SK-N-SH (cell line): ENCODE measurements at regions not wholly inside any gene's neighbourhood (a gene's known extent, or its start where the extent isn't known, plus 50 kb on each side); places are given as distances from the start of the nearest gene placed in this dataset.

Experiments
- CTCF ChIA-PET: fragments of 300-600, 350-600 bp; formaldehyde crosslinking; extraction: SDS; loops from one replicate; lab custom pipeline; 2021; lab: Yijun Ruan, JAX
- POLR2A ChIA-PET: fragments of 350-600 bp; sonication (Branson Sonifier 250); formaldehyde crosslinking; extraction: SDS; loops from one replicate; lab custom pipeline; 2020; ENCODE audit warnings: antibody characterized with exemption, inconsistent platforms; lab: Yijun Ruan, JAX
- DNase-seq: peaks from one replicate; pipeline ENCODE4 v3.0.0; 2012
- H2AFZ ChIP-seq: fragments of 200-600 bp; sonication (generic); 2 replicates; pipeline ENCODE4 v1.8.1; 2016; ENCODE audit warnings: antibody characterized with exemption, mild to moderate bottlenecking, low read depth
- H3F3A ChIP-seq: fragments of 200-600 bp; sonication (generic); replicated peaks from 2 replicates; pipeline ENCODE3; 2016; ENCODE audit warnings: antibody characterized with exemption, mild to moderate bottlenecking; ENCODE audit not compliant: insufficient read depth
- H3K27ac ChIP-seq, 2 experiments: fragments of 200-500 bp in 1 of 2; fragments of 200-600 bp in 1 of 2; sonication (Bioruptor generic) in 1 of 2; sonication (generic), shearing (Covaris generic) in 1 of 2; 2 replicates each; pipeline versions ENCODE4 v1.5.1 to v1.6.1; 2014 to 2016; ENCODE audit warnings: low read depth in 2 of 2, inconsistent platforms in 1 of 2, low read length in 1 of 2, mild to moderate bottlenecking in 1 of 2, mixed read lengths in 1 of 2
- H3K27me3 ChIP-seq: fragments of 200-600 bp; sonication (generic), shearing (Covaris generic); 2 replicates; pipeline ENCODE4 v1.6.1; 2016; ENCODE audit warnings: mixed run types; ENCODE audit not compliant: insufficient read depth
- H3K36me3 ChIP-seq, 2 experiments: fragments of 200-500 bp in 1 of 2; fragments of 200-600 bp in 1 of 2; sonication (Bioruptor generic) in 1 of 2; sonication (generic) in 1 of 2; replicated peaks in 1 of 2; 2 replicates each; pipeline versions ENCODE3 to v1.5.1; 2014 to 2016; ENCODE audit warnings: low read length in 1 of 2, mild to moderate bottlenecking in 1 of 2; ENCODE audit not compliant: insufficient read depth in 2 of 2, control insufficient read depth in 1 of 2
- H3K4me1 ChIP-seq, 2 experiments: fragments of 200-500 bp in 1 of 2; fragments of 200-600 bp in 1 of 2; sonication (Bioruptor generic) in 1 of 2; sonication (generic), shearing (Covaris generic) in 1 of 2; 2 replicates each; pipeline versions ENCODE4 v1.5.1 to v1.6.1; 2014 to 2016; ENCODE audit warnings: low read depth in 1 of 2, low read length in 1 of 2, mixed run types in 1 of 2; ENCODE audit not compliant: insufficient read depth in 2 of 2, control insufficient read depth in 1 of 2
- H3K4me2 ChIP-seq: fragments of 200-600 bp; sonication (generic), shearing (Covaris generic); 2 replicates; pipeline ENCODE4 v1.6.1; 2017; ENCODE audit warnings: mixed run types
- H3K4me3 ChIP-seq, 2 experiments: fragments of 200-500 bp in 1 of 2; fragments of 200-600 bp in 1 of 2; sonication (Bioruptor generic) in 1 of 2; sonication (generic), shearing (Covaris generic) in 1 of 2; 2 replicates each; pipeline versions ENCODE4 v1.5.1 to v1.8.1; 2014 to 2016; ENCODE audit warnings: low read depth in 2 of 2, inconsistent platforms in 1 of 2, low read length in 1 of 2, mild to moderate bottlenecking in 1 of 2, mixed read lengths in 1 of 2, moderate library complexity in 1 of 2
- H3K79me2 ChIP-seq: fragments of 200-600 bp; sonication (generic); 2 replicates; pipeline ENCODE4 v1.8.1; 2017; ENCODE audit warnings: mild to moderate bottlenecking; ENCODE audit not compliant: insufficient read depth
- H3K9ac ChIP-seq: fragments of 200-600 bp; sonication (generic); 2 replicates; pipeline ENCODE4 v1.6.1; 2017; ENCODE audit warnings: mixed run types
- H3K9me2 ChIP-seq: fragments of 200-600 bp; sonication (generic); 2 replicates; pipeline ENCODE4 v1.6.1; 2017; ENCODE audit warnings: mixed run types
- H3K9me3 ChIP-seq: fragments of 200-600 bp; sonication (generic); 2 replicates; pipeline ENCODE4 v1.6.1; 2017; ENCODE audit warnings: mixed run types, mild to moderate bottlenecking, moderate library complexity
- H4K20me1 ChIP-seq: fragments of 200-600 bp; sonication (generic); 2 replicates; pipeline ENCODE4 v1.6.1; 2017; ENCODE audit warnings: mild to moderate bottlenecking, mixed run types; ENCODE audit not compliant: insufficient read depth
- EZH2phosphoT487 ChIP-seq: fragments of 200-600 bp; sonication (generic); IDR thresholded peaks from 2 replicates; pipeline ENCODE4 v1.6.1; 2017; ENCODE audit warnings: low read depth, mixed run types, mild to moderate bottlenecking, antibody characterized with exemption, moderate library complexity, borderline replicate concordance
- FOXM1 ChIP-seq: IDR thresholded peaks from 2 replicates; pipeline ENCODE4 v1.4.0; 2012; ENCODE audit warnings: low read depth, mild to moderate bottlenecking
- GABPA ChIP-seq: IDR thresholded peaks from 2 replicates; pipeline ENCODE4 v1.4.0; 2012; ENCODE audit warnings: low read depth, mild to moderate bottlenecking
- JUND ChIP-seq: IDR thresholded peaks from 2 replicates; pipeline ENCODE4 v1.4.0; 2012
- MEF2A ChIP-seq: IDR thresholded peaks from 2 replicates; pipeline ENCODE4 v1.4.0; 2012; ENCODE audit warnings: low read depth, borderline replicate concordance
- NRF1 ChIP-seq: IDR thresholded peaks from 2 replicates; pipeline ENCODE4 v1.6.1; 2012; ENCODE audit warnings: low read depth, mild to moderate bottlenecking, low read length
- RAD21 ChIP-seq: IDR thresholded peaks from 2 replicates; pipeline ENCODE4 v1.6.1; 2012; ENCODE audit warnings: mild to moderate bottlenecking, low read length
- RCOR1 ChIP-seq: fragments of 150-350 bp; IDR thresholded peaks from 2 replicates; pipeline ENCODE4 v1.6.1; 2017; ENCODE audit warnings: antibody characterized with exemption, low read length
- TAF1 ChIP-seq: IDR thresholded peaks from 2 replicates; pipeline ENCODE4 v1.6.1; 2012; ENCODE audit warnings: low read depth, mild to moderate bottlenecking, low read length, moderate library complexity, borderline replicate concordance
- TEAD4 ChIP-seq: IDR thresholded peaks from 2 replicates; pipeline ENCODE4 v1.4.0; 2012; ENCODE audit warnings: mild to moderate bottlenecking, borderline replicate concordance; ENCODE audit not compliant: insufficient read depth
- YY1 ChIP-seq: IDR thresholded peaks from 2 replicates; pipeline ENCODE4 v1.4.0; 2012; ENCODE audit warnings: low read depth, mild to moderate bottlenecking
- WGBS: methylation state at CpG from one replicate; pipeline ENCODE4 v1.1.6; 2017; ENCODE audit warnings: low lambda C conversion rate; 5-methylcytosine and 5-hydroxymethylcytosine counted together
- TF ChIP-seq, protein P1 (sequence below): IDR thresholded peaks from 2 replicates; pipeline ENCODE4 v1.4.0; 2012; ENCODE audit warnings: low read depth, borderline replicate concordance
- TF ChIP-seq, protein P2 (sequence below): IDR thresholded peaks from 2 replicates; pipeline ENCODE4 v1.6.1; 2012; ENCODE audit warnings: mild to moderate bottlenecking, low read depth, low read length, moderate library complexity
- TF ChIP-seq, protein P3 (sequence below): fragments of 150-350 bp; IDR thresholded peaks from 2 replicates; pipeline ENCODE4 v1.6.1; 2017; ENCODE audit warnings: antibody characterized with exemption, low read length, low read depth, borderline replicate concordance
- TF ChIP-seq, protein P4 (sequence below): fragments of 200-600 bp; sonication (generic); IDR thresholded peaks from 2 replicates; pipeline ENCODE4 v1.6.1; 2017; ENCODE audit warnings: antibody characterized with exemption, mild to moderate bottlenecking, moderate library complexity
- TF ChIP-seq, protein P5 (sequence below): IDR thresholded peaks from 2 replicates; pipeline ENCODE4 v1.4.0; 2012; ENCODE audit warnings: low read depth, borderline replicate concordance
- TF ChIP-seq, protein P6 (sequence below): IDR thresholded peaks from 2 replicates; pipeline ENCODE4 v1.4.0; 2012; ENCODE audit warnings: low read depth

DNA sequence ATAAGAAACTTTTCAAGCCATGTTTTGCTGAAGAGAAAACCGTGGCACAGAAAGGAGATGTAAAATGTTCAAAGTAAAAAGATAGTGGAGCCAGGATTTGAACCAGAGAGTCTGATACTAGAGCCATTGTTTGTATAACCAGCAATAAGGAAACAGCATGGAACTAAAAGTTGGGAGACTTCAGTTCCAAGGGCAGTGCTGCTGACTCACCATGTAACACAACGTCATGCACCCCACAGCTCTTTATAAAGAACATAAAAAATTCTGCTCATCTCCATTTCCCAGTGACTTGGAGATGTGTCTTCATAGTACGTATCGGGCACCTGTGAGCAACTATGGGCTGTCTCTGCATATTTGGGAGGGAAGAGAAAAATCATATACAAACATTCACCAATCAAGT is 353.0 kb upstream of the PIK3C3 start:
- H3K27ac ChIP-seq = no peak overlapping the region
- H3K9me3 ChIP-seq = no peaks in the 10 kb centered on the region
- CTCF ChIA-PET = no interaction called here
- peaks cover 0 to 4% of the 10 kb centered on the region in 2 experiments; a peak in 1 of 4 replicates for H3K4me1 ChIP-seq
- H3K79me2 ChIP-seq = no peaks in the 10 kb centered on the region
- TF ChIP-seq, protein P1, sequence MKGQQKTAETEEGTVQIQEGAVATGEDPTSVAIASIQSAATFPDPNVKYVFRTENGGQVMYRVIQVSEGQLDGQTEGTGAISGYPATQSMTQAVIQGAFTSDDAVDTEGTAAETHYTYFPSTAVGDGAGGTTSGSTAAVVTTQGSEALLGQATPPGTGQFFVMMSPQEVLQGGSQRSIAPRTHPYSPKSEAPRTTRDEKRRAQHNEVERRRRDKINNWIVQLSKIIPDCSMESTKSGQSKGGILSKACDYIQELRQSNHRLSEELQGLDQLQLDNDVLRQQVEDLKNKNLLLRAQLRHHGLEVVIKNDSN = no peak
- TF ChIP-seq, protein P2, sequence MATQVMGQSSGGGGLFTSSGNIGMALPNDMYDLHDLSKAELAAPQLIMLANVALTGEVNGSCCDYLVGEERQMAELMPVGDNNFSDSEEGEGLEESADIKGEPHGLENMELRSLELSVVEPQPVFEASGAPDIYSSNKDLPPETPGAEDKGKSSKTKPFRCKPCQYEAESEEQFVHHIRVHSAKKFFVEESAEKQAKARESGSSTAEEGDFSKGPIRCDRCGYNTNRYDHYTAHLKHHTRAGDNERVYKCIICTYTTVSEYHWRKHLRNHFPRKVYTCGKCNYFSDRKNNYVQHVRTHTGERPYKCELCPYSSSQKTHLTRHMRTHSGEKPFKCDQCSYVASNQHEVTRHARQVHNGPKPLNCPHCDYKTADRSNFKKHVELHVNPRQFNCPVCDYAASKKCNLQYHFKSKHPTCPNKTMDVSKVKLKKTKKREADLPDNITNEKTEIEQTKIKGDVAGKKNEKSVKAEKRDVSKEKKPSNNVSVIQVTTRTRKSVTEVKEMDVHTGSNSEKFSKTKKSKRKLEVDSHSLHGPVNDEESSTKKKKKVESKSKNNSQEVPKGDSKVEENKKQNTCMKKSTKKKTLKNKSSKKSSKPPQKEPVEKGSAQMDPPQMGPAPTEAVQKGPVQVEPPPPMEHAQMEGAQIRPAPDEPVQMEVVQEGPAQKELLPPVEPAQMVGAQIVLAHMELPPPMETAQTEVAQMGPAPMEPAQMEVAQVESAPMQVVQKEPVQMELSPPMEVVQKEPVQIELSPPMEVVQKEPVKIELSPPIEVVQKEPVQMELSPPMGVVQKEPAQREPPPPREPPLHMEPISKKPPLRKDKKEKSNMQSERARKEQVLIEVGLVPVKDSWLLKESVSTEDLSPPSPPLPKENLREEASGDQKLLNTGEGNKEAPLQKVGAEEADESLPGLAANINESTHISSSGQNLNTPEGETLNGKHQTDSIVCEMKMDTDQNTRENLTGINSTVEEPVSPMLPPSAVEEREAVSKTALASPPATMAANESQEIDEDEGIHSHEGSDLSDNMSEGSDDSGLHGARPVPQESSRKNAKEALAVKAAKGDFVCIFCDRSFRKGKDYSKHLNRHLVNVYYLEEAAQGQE = no peak
- TF ChIP-seq FOXM1 (no peak), NRF1 (no peak), YY1 (no peak), TEAD4 (no peak)
- H3K36me3 ChIP-seq = no peaks in the 10 kb centered on the region
- H3K4me3 ChIP-seq = no peak overlapping the region
- H4K20me1 ChIP-seq = no peaks in the 10 kb centered on the region
- whole genome bisulfite sequencing = 56% methylated on average over 4 of the region's 4 CpGs
- no peak for DNase-seq
- no peak overlapping the region for H3K4me2 ChIP-seq
- no peak overlapping the region for H2AFZ ChIP-seq
- H3K27me3 ChIP-seq = no peaks in the 10 kb centered on the region
- H3F3A ChIP-seq = no peaks in the 10 kb centered on the region
- no peaks in the 10 kb centered on the region for H3K9me2 ChIP-seq
- POLR2A ChIA-PET = no interaction called here
- H3K9ac ChIP-seq = no peak overlapping the region

DNA sequence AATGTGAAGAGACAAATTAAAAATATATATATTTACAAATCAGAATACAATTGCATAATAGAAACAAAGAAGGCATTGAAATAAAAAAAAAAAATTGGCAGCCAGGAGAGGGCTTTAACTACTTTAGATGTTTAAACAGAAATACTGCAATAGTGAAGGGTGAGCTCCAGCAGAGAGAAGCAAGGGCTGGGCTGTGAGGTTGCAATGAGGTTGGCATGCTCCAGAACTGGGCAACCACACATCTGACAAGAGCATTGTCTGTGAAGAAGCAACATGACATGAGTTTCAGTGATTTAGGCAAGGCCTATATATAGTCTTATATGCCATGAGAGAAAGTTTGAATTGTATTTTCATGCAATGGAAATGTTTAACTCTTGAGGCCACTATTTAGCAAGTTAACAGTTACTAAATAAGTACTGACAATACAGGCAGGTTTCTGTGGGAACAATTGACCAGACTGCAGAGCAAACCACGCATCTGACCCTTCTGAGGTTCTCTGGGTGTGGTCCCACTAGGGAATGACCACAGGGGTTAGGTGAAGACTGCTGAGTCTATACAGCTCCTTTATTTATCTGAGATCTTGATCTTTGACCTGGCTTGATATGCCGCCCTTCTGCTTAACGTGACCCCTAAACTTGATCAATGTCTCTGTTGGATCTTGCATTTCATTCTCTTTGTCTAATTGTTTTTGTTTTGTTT is 354.2 kb upstream of the PIK3C3 start:
- H4K20me1 ChIP-seq = no peaks in the 10 kb centered on the region
- 75% methylated on average over 3 of the region's 3 CpGs for WGBS
- no peaks in the 10 kb centered on the region for H3F3A ChIP-seq
- peaks cover 0 to 4% of the 10 kb centered on the region in 2 experiments; a peak in 1 of 4 replicates for H3K4me1 ChIP-seq
- H3K9me3 ChIP-seq = no peaks in the 10 kb centered on the region
- POLR2A ChIA-PET = no interaction called here
- no peaks in the 10 kb centered on the region for H3K79me2 ChIP-seq
- no peaks in the 10 kb centered on the region for H3K36me3 ChIP-seq
- no peak for DNase-seq
- no peaks in the 10 kb centered on the region for H3K9me2 ChIP-seq
- H3K9ac ChIP-seq = no peak overlapping the region
- H3K4me2 ChIP-seq = no peak overlapping the region
- H3K27ac ChIP-seq = no peak overlapping the region
- CTCF ChIA-PET = interaction anchor here (1.0 kb wide), 1 partner anchor 9 kb away, joined by 3 read pairs; no protein-coding TSS in a partner anchor
- H2AFZ ChIP-seq = no peak overlapping the region
- H3K4me3 ChIP-seq = no peak overlapping the region
- no peaks in the 10 kb centered on the region for H3K27me3 ChIP-seq
- TF ChIP-seq, protein P3, sequence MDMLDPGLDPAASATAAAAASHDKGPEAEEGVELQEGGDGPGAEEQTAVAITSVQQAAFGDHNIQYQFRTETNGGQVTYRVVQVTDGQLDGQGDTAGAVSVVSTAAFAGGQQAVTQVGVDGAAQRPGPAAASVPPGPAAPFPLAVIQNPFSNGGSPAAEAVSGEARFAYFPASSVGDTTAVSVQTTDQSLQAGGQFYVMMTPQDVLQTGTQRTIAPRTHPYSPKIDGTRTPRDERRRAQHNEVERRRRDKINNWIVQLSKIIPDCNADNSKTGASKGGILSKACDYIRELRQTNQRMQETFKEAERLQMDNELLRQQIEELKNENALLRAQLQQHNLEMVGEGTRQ = no peak
- no peak for TF ChIP-seq EZH2phosphoT487
- TF ChIP-seq TEAD4 = no peak
- TF ChIP-seq, protein P4, sequence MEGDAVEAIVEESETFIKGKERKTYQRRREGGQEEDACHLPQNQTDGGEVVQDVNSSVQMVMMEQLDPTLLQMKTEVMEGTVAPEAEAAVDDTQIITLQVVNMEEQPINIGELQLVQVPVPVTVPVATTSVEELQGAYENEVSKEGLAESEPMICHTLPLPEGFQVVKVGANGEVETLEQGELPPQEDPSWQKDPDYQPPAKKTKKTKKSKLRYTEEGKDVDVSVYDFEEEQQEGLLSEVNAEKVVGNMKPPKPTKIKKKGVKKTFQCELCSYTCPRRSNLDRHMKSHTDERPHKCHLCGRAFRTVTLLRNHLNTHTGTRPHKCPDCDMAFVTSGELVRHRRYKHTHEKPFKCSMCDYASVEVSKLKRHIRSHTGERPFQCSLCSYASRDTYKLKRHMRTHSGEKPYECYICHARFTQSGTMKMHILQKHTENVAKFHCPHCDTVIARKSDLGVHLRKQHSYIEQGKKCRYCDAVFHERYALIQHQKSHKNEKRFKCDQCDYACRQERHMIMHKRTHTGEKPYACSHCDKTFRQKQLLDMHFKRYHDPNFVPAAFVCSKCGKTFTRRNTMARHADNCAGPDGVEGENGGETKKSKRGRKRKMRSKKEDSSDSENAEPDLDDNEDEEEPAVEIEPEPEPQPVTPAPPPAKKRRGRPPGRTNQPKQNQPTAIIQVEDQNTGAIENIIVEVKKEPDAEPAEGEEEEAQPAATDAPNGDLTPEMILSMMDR = no peak
- TF ChIP-seq, protein P5, sequence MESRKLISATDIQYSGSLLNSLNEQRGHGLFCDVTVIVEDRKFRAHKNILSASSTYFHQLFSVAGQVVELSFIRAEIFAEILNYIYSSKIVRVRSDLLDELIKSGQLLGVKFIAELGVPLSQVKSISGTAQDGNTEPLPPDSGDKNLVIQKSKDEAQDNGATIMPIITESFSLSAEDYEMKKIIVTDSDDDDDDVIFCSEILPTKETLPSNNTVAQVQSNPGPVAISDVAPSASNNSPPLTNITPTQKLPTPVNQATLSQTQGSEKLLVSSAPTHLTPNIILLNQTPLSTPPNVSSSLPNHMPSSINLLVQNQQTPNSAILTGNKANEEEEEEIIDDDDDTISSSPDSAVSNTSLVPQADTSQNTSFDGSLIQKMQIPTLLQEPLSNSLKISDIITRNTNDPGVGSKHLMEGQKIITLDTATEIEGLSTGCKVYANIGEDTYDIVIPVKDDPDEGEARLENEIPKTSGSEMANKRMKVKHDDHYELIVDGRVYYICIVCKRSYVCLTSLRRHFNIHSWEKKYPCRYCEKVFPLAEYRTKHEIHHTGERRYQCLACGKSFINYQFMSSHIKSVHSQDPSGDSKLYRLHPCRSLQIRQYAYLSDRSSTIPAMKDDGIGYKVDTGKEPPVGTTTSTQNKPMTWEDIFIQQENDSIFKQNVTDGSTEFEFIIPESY = no peak
- TF ChIP-seq, protein P6, sequence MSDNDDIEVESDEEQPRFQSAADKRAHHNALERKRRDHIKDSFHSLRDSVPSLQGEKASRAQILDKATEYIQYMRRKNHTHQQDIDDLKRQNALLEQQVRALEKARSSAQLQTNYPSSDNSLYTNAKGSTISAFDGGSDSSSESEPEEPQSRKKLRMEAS = no peak
- no peak for TF ChIP-seq MEF2A
- TF ChIP-seq TAF1 = no peak
- TF ChIP-seq RAD21 = no peak
- TF ChIP-seq JUND = no peak
- no peak for TF ChIP-seq RCOR1
- no peak for TF ChIP-seq FOXM1
- no peak for TF ChIP-seq GABPA
